Heart left ventricle (tissue), 13 donors: ENCODE measurements at regions not wholly inside any gene's neighbourhood (a gene's known extent, or its start where the extent isn't known, plus 50 kb on each side); places are given as distances from the start of the nearest gene placed in this dataset.

Experiments
- CTCF ChIP-seq, 12 donors: fragments of 200-600 bp; sonication (generic) in 4 of 12; IDR thresholded peaks; one replicate each; pipeline versions ENCODE4 v1.5.0 to v1.8.0; 2018 to 2022; ENCODE audit warnings: antibody characterized with exemption in 12 of 12, mild to moderate bottlenecking in 5 of 12
- POLR2A ChIP-seq, 2 donors: fragments of 450-650 bp; IDR thresholded peaks; one replicate each; pipeline ENCODE4 v1.6.1; 2017; ENCODE audit warnings: antibody characterized with exemption in 2 of 2, mild to moderate bottlenecking in 2 of 2, moderate library complexity in 2 of 2
- donor health status: ischemic (EF 13 %, LVEDD 7.1; RV severe dilation, severe dysfunction).
- donor health status: DM: no; HTN: yes; CAD: no.
- donor health status: DM: no; HTN: no; CAD: no.
- donor health status: ischemic (EF 25% LVEDD 6.9; RV normal size, moderate dysfunction).
- donor health status: ischemic (EF 25% LVEDD 5.7; RV mildly dilated, moderate dysfunction).
- donor health status: ischemic (EF 35%, LVEDD 5.7; RV mildly dilated, moderate dysfunction).
- donor health status: nonischemic (EF 11% LVEDD 7.7; RV severe dilation, severe dysfunction).
- donor health status: DM: yes; HTN: yes; CAD: no.
- donor health status: PGD.
- donor health status: ischemic (EF 29% LVEDD 5.4; RV normal size, mild dysfunction).
- donor health status: nonischemic (EF 23%, LVEDD 6.1; RV moderate dilation, normal function).

DNA sequence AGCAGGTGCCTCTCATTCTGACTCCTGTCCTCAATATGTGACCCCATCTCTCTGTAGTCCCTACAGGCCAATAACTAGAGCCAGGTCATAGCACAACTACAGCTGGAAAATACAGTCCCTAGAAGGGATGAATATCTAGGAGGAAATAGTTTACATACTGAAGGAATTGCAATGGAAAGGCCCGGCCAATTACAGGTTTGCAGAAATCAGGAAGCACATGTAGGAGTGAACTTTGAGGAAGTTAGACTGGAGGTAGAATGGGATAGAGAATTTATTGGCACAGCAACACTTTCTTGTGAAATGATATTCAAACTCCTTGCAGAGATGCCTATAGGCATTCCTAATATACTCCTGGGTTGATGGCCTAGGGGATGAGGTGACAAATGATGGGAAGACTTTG is 257.3 kb downstream of the GRIN2B start:
- no peak for TF ChIP-seq POLR2A (IDR thresholded peaks at IDR 0.05)
- TF ChIP-seq CTCF (IDR thresholded peaks at IDR 0.05) = no peak
